ENCODE measurements at regions not wholly inside any gene's neighbourhood (a gene's known extent, or its start where the extent isn't known, plus 50 kb on each side); places are given as distances from the start of the nearest gene placed in this dataset.
"Not testable (repeated sequence)": the region's sequence is repeated elsewhere in the genome, so short reads cannot be mapped to it uniquely, and the experiment has no call there.

GRCh38 chr6:139894271-139894670, 519.8 kb upstream of the CITED2 start:
- in situ Hi-C loops (cut with HindIII; ENCODE audit: low sequenced_read_pairs), result no loop called here

DNA sequence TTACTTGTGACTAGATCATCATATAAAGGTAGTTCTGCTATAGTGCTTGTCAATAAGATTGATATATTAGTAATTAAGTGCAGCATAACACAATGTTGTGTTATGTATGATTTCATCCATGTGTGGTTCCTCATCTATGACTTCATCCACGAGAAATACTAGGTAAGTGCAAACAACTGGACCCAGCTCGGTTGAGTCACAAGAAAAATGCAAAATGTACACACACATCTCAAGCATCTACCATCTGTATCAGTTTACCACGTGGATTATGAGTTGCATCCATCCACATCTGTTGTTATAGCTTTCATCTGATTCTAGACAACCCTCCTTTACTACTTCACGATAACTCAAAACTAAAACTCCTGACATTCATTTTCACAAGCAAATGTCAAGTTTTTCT, 517.0 kb upstream of the CITED2 start:
- in situ Hi-C loops (cut with HindIII; ENCODE audit: low sequenced_read_pairs), result no loop called here

DNA sequence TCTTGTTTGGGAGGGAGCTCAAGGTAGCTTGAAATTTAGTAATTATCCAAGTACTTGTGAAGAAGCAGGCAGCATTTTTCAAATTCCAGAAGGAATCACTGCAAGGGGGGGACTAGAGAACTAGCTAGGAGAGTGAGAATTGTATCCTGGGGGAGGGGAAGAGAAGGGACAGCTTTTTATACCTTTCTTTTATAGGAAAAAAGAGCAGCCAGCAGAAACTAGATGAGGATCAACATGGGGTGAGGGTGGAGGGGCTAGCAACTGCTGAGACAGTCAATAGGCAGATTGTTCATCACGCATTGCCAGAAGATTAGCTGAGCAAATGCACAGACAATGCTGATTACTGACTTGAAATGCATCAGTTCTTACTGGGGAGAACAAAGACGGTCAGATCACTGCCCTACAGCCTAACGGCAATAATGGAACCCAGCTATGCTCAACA, 514.3 kb upstream of the CITED2 start:
- in situ Hi-C loops (cut with HindIII; ENCODE audit: low sequenced_read_pairs), result no loop called here

DNA sequence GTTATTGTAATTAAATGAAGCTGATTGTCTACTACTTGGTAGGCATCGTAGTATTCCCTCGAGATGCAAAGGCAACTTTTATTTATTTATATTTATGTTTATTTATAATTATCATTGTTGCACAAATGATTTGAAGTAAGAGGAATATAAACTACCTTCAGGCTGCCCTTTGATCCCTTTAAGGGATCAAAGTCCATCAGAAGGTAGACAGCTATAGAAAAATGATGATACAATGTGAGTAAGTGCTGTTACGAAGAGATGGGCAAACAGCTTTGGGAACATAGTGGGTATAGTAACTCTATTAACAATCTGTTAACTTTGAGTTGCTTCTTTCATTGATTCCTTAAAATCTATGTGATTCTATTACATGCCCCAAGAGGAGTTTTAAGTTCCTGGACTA, 512.8 kb upstream of the CITED2 start:
- in situ Hi-C loops (cut with HindIII; ENCODE audit: low sequenced_read_pairs), result no loop called here

GRCh38 chr6:139886396-139886795, 511.9 kb upstream of the CITED2 start:
- in situ Hi-C loops (cut with HindIII; ENCODE audit: low sequenced_read_pairs), result no loop called here

- in situ Hi-C loops (cut with HindIII; ENCODE audit: low sequenced_read_pairs), result no loop called here
Observed at GRCh38 chr6:139885909-139886308, 511.5 kb upstream of the CITED2 start.

GRCh38 chr6:139883776-139884175, 509.3 kb upstream of the CITED2 start:
- in situ Hi-C loops (cut with HindIII; ENCODE audit: low sequenced_read_pairs), result no loop called here

GRCh38 chr6:139882977-139883728, 508.7 kb upstream of the CITED2 start:
- in situ Hi-C loops (cut with HindIII; ENCODE audit: low sequenced_read_pairs), result no loop called here

- in situ Hi-C loops (cut with HindIII; ENCODE audit: low sequenced_read_pairs), result no loop called here
Observed at GRCh38 chr6:139882234-139882633, 507.8 kb upstream of the CITED2 start.

DNA sequence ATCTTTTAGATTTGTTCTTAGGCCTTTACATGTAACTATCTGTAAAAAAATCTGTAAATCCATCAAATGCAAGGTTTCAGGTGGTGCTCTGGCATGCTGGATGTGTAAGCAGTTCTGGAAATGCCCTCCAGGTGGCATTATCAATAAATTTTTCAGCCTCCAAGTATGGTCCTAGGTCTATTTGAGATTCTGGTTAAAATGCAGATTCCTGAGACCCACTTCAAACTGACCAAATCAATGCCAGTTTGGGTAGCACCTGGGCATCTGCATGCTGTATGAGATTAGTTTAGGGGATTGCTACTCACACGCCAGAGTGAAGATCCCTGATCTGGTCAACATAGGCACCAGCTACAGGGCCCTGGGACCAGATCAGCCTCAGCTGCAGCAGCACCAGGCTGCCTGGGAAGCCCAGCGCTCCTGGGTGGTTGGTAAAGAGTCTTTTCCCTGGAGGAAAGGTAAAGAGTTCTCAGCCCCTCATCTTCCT, 507.3 kb upstream of the CITED2 start:
- in situ Hi-C loops (cut with HindIII; ENCODE audit: low sequenced_read_pairs), result no loop called here

DNA sequence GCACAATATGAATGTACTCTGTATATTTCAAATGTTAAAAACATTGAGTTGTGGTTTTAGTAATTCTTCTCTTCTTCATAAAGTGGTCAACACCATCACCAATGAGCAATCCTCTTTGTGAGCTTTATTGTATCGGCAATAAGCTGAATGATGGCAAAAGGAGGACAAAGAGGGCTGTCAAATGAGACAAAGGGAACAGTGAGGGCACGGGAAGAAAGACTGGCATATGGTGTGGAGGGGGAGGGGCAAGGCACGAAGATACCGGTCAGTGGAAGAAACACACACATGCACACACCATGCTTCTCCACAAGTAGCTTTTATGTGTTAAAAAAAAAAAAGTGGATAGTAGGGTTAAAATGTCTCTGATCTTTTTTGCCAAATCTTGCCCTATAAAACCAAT, 506.8 kb upstream of the CITED2 start:
- in situ Hi-C loops (cut with HindIII; ENCODE audit: low sequenced_read_pairs), result no loop called here

GRCh38 chr6:139879823-139880356, 505.4 kb upstream of the CITED2 start:
- in situ Hi-C loops (cut with HindIII; ENCODE audit: low sequenced_read_pairs), result no loop called here

GRCh38 chr6:139879241-139879640, 504.8 kb upstream of the CITED2 start:
- in situ Hi-C loops (cut with HindIII; ENCODE audit: low sequenced_read_pairs), result not testable (repeated sequence)

GRCh38 chr6:139877828-139878405, 503.5 kb upstream of the CITED2 start:
- in situ Hi-C loops (cut with HindIII; ENCODE audit: low sequenced_read_pairs), result no loop called here

GRCh38 chr6:139872665-139873064, 498.2 kb upstream of the CITED2 start:
- in situ Hi-C loops (cut with HindIII; ENCODE audit: low sequenced_read_pairs), result no loop called here

- in situ Hi-C loops (cut with HindIII; ENCODE audit: low sequenced_read_pairs), result no loop called here
Observed at GRCh38 chr6:139871803-139872510, 497.5 kb upstream of the CITED2 start.

- in situ Hi-C loops (cut with HindIII; ENCODE audit: low sequenced_read_pairs), result no loop called here
Observed at GRCh38 chr6:139871165-139871710, 496.8 kb upstream of the CITED2 start.

DNA sequence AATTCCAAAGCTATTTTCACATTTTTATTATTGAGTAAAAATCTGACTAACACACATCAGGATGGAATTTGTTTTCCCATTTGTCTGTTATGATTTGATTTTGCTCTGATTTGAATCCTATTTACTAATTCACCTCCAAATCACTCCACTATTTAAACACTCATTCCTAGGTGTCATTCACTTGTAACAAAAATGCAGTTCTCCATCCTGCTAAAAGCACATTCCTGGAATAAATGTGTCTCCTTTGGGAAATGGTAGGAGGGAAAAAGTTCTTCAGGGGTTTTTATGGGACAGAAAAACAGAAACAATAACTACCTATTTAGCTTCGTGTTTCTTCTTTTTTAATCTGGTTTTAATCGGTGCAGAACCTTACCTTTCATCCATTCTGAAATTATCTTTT, 494.1 kb upstream of the CITED2 start:
- in situ Hi-C loops (cut with HindIII; ENCODE audit: low sequenced_read_pairs), result no loop called here

DNA sequence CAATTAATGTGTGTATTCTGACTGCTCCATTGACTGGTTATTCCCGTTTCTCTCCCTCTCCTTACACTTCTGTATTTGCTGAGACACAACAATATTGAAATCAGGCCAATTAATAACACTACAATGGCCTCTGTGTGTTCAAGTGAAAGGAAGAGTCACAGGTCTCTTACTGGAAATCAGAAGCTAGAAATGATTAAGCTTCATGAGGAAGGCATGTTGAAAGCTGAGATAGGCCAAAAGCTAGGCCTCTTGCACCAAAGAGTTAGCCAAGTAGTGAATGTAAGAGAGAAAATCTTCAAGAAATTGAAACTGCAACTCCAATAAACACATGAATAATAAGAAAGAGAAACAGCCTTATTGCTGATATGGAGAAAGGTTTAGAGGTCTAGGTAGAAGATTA, 489.5 kb upstream of the CITED2 start:
- in situ Hi-C loops (cut with HindIII; ENCODE audit: low sequenced_read_pairs), result no loop called here

GRCh38 chr6:139863346-139863745, 488.9 kb upstream of the CITED2 start:
- in situ Hi-C loops (cut with HindIII; ENCODE audit: low sequenced_read_pairs), result no loop called here

DNA sequence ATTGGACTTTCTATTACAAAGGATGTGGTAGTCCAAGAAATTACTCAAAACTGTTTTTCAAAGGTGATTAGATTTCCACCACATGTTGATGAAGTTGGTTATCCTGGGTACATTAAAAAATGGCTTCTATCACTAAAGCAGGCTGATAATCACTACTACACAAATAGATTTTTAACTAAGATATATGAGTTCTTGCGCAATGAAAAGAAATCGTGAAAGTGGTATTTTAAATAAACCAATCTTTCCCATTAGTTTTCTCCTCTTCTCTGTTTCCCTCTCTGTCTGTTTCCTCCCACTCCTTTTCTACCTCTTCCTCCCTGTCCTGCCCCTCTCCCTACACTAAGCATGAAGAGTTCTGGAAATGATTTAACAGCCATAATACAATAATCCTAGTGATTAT, 487.9 kb upstream of the CITED2 start:
- in situ Hi-C loops (cut with HindIII; ENCODE audit: low sequenced_read_pairs), result no loop called here
